ENCODE measurements at regions not wholly inside any gene's neighbourhood (a gene's known extent, or its start where the extent isn't known, plus 50 kb on each side); places are given as distances from the start of the nearest gene placed in this dataset.

- TF ChIP-seq, protein P1, sequence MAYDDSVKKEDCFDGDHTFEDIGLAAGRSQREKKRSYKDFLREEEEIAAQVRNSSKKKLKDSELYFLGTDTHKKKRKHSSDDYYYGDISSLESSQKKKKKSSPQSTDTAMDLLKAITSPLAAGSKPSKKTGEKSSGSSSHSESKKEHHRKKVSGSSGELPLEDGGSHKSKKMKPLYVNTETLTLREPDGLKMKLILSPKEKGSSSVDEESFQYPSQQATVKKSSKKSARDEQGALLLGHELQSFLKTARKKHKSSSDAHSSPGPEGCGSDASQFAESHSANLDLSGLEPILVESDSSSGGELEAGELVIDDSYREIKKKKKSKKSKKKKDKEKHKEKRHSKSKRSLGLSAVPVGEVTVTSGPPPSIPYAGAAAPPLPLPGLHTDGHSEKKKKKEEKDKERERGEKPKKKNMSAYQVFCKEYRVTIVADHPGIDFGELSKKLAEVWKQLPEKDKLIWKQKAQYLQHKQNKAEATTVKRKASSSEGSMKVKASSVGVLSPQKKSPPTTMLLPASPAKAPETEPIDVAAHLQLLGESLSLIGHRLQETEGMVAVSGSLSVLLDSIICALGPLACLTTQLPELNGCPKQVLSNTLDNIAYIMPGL (CRISPR knock-in tag; IDR thresholded peaks at IDR 0.05; ENCODE audit: borderline replicate concordance in 1 of 2, low read depth in 1 of 2), result 0 out of 4 replicates have a peak, but pooled peaks of 1 of the 2 experiments have one; percentile 27
- TF ChIP-seq FOSL1 (CRISPR knock-in tag; IDR thresholded peaks at IDR 0.05; ENCODE audit: borderline replicate concordance) (no peak), EP300 (IDR thresholded peaks at IDR 0.05; ENCODE audit: low read depth in 2 of 2, low read length in 2 of 2) (peak in 1 of 2 experiments; percentile 34; a peak in 1 of 4 replicates), EP300 (CRISPR knock-in tag; IDR thresholded peaks at IDR 0.05; ENCODE audit: borderline replicate concordance) (no peak), IRF2 (CRISPR knock-in tag; IDR thresholded peaks at IDR 0.05) (peak; percentile 10; the same call in 1 of the 2 replicates), ZNF251 (CRISPR knock-in tag; IDR thresholded peaks at IDR 0.05) (no peak), ZNF629 (CRISPR knock-in tag; conservative IDR thresholded peaks at IDR 0.05) (peak; percentile 63), STAG1 (CRISPR knock-in tag; IDR thresholded peaks at IDR 0.05) (0 out of 2 replicates have a peak, but pooled peaks have one; percentile 23), FOSL2 (CRISPR knock-in tag; IDR thresholded peaks at IDR 0.05) (peak; percentile 61), SIX1 (CRISPR knock-in tag; IDR thresholded peaks at IDR 0.05; ENCODE audit: borderline replicate concordance) (peak; percentile 36; the same call in 1 of the 2 replicates), CENPX (CRISPR knock-in tag; IDR thresholded peaks at IDR 0.05) (no peak)
Observed at GRCh38 chr6:145278163-145278807, 457.0 kb downstream of the EPM2A start (continued).

DNA sequence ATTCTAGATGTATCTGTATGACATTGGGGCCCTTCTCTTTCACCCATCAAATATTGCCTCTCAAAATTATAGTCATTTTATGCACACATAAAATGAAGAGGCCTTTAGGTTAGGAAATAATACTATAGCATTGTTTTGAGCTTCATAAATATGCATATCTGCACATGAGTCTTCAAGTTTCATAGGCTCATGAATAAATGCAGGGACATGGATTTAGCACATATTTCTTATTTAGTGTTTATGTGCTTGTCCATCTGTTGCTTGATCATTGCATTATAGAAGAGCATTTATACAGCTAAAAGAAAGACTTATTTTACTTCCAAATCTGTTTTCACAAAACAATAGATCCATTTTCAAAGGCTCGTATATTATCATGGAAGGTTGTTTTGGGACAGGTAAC is 455.8 kb downstream of the EPM2A start:
- BruUV-seq (replicated peaks), result no TSS peak
- intact Hi-C loops (cut with micrococcal nuclease; ENCODE audit: unreplicated experiment), result no loop called here
- in situ Hi-C loops (cut with HindIII; ENCODE audit: extremely low pct_ligation_motif_present, low pct_unique_long_range_greater_than_20kb), result no loop called here
- Histone ChIP-seq H3K9me3 (ENCODE audit: low read length) (no peaks in the 10 kb centered on the region), H3K4me2 (ENCODE audit: low read depth, low read length) (no peak overlapping the region), H2AFZ (ENCODE audit: low read length) (no peak overlapping the region), H3K4me1 (ENCODE audit: insufficient read depth, low read length) (peaks cover 44% of the 10 kb centered on the region), H3K36me3 (replicated peaks in 1 of 2; ENCODE audit: control insufficient read depth in 1 of 2, insufficient read depth in 2 of 2, low read length in 2 of 2) (no peaks in the 10 kb centered on the region), H3K4me3 (replicated peaks in 1 of 3; ENCODE audit: insufficient read depth in 1 of 3, low read depth in 2 of 3, low read length in 3 of 3) (no peak overlapping the region), H3K9ac (ENCODE audit: insufficient read depth, low read depth, low read length) (no peak overlapping the region), H3K79me2 (ENCODE audit: insufficient read depth, low read length) (no peaks in the 10 kb centered on the region), H3K27me3 (ENCODE audit: control insufficient read depth in 1 of 2, insufficient read depth in 2 of 2, low read length in 2 of 2) (no peaks in the 10 kb centered on the region), H3K27ac (ENCODE audit: extremely low read length, insufficient read depth, low read length) (no peak overlapping the region), H4K20me1 (ENCODE audit: insufficient read depth, low read length) (no peaks in the 10 kb centered on the region)
- ChIA-PET CTCF (ENCODE audit: low intra/inter-chr PET ratio, low total read pairs) (no interaction called here), POLR2A (no interaction called here)
- DNase-seq (ENCODE audit: low spot score), result no peak
- FAIRE-seq, result no peak
- TF ChIP-seq, protein P2, sequence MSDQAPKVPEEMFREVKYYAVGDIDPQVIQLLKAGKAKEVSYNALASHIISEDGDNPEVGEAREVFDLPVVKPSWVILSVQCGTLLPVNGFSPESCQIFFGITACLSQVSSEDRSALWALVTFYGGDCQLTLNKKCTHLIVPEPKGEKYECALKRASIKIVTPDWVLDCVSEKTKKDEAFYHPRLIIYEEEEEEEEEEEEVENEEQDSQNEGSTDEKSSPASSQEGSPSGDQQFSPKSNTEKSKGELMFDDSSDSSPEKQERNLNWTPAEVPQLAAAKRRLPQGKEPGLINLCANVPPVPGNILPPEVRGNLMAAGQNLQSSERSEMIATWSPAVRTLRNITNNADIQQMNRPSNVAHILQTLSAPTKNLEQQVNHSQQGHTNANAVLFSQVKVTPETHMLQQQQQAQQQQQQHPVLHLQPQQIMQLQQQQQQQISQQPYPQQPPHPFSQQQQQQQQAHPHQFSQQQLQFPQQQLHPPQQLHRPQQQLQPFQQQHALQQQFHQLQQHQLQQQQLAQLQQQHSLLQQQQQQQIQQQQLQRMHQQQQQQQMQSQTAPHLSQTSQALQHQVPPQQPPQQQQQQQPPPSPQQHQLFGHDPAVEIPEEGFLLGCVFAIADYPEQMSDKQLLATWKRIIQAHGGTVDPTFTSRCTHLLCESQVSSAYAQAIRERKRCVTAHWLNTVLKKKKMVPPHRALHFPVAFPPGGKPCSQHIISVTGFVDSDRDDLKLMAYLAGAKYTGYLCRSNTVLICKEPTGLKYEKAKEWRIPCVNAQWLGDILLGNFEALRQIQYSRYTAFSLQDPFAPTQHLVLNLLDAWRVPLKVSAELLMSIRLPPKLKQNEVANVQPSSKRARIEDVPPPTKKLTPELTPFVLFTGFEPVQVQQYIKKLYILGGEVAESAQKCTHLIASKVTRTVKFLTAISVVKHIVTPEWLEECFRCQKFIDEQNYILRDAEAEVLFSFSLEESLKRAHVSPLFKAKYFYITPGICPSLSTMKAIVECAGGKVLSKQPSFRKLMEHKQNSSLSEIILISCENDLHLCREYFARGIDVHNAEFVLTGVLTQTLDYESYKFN (CRISPR knock-in tag; conservative IDR thresholded peaks at IDR 0.05), result no peak
- TF ChIP-seq ZNF468 (CRISPR knock-in tag; IDR thresholded peaks at IDR 0.05) (no peak), GTF2F1 (IDR thresholded peaks at IDR 0.05; ENCODE audit: low read length) (no peak), ATF3 (CRISPR knock-in tag; IDR thresholded peaks at IDR 0.05) (no peak), ZNF761 (CRISPR knock-in tag; conservative IDR thresholded peaks at IDR 0.05) (no peak), SYNCRIP (IDR thresholded peaks at IDR 0.05; ENCODE audit: insufficient read depth, low read depth, low read length) (no peak), SP1 (IDR thresholded peaks at IDR 0.05) (no peak), SP1 (CRISPR knock-in tag; IDR thresholded peaks at IDR 0.05) (no peak)
- 92% methylated on average over 1 of the region's 1 CpG for WGBS (ENCODE audit: low lambda C conversion rate)
- ATAC-seq, result no peak

Measured in HepG2 (cell line).